GM21367 (cell line): ENCODE measurements at regions not wholly inside any gene's neighbourhood (a gene's known extent, or its start where the extent isn't known, plus 50 kb on each side); places are given as distances from the start of the nearest gene placed in this dataset.
"Not testable (repeated sequence)": the region's sequence is repeated elsewhere in the genome, so short reads cannot be mapped to it uniquely, and the experiment has no call there.

Experiments
- ATAC-seq: cut with Tn5 transposase; IDR thresholded peaks from one replicate; pipeline ENCODE4 v1.9.1; 2021; ENCODE audit not compliant: unreplicated experiment

DNA sequence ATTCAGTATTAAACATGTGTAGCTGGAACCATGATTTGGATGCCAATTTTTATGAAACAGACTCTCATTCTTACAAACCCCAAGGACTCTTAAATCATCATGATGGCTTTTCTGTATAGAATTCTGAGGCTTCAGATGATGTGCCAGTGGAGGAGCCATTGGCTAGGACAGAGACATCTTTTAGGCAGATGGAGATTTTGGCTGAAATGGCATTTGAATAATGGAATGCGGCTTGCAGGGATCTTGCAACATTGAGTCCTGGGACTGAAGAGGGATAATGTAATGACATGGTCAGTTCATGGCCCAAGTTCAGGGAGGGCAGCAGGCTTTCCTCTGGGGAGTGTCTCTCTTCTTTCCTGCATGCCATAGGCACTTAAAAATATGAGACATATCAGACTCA is 172.4 kb downstream of the ABCA8 start:
- no peak for ATAC-seq

DNA sequence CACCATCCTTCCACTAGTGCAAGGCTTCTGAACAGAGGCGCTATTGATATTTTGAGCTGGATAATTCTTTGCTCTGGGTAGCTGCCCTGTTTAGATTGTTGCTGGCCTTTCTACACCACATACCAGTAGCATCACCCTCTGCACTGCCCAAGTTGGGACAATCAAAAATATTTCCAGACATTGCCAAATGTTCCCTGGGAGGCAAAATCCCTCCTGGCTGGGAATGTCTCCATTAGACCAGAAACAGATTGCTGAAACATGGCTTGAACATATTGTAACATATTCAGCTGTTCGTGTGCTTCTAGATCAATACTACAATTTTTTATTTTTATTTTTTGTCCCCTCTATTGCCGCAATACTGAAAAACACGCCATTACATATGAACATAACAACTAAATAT is 174.6 kb downstream of the ABCA8 start:
- no peak for ATAC-seq

DNA sequence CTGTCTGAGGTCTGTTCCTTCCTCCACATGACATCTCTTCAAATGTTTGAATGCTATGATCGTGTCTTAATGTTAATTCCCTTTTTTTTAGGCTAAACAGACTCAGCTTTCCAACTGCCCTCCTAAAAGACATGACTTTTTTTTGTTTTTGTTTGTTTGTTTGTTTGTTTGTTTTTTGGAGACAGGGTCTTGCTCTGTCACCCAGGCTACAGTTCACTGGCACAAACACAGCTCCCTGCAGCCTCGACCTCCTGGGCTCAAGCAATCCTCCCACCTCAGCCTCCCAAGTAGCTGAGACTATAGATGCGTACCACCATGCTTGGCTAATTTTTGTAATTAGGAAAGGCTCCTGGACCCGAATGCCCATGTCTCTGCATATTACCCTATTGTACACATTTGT is 176.5 kb downstream of the ABCA8 start:
- no peak for ATAC-seq

DNA sequence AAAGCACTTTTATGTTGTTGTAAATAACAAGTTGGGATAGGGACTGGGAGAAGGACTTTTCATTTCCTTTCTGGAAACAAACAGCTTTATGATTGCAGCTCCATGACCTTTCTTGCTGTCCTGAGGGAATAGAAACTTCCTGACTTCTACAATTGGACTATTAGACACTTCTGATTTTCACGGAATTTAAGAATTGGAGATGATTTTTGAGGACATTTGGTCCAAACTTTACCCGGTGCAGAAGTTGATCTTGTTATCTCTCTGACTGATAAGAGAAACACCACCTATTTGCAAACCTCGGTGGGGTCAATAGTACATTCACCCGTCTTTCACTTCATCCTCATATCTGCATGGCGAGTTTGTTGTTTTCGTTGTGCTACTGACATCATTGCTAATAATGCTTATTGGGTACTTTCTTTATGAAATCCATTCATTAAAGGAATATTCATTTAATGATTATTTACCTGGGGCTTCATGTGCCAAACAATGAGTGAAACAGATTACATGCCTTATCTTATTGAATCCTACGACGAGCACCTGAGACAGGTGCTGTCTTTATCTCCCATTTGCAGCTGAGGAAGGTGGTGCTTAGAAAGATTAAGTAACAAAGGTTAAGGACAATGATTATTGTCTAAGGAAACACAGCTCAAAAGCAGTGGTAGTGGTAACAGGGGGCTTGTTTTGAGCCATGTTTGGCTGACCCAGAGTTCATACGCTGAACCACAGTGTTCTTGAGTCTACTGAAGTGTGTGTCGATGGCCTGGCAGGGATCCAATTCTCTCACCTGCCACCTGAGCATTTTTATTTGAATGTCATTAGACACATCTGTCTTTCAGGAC is 176.9 kb upstream of the FAM20A start:
- no peak for ATAC-seq

DNA sequence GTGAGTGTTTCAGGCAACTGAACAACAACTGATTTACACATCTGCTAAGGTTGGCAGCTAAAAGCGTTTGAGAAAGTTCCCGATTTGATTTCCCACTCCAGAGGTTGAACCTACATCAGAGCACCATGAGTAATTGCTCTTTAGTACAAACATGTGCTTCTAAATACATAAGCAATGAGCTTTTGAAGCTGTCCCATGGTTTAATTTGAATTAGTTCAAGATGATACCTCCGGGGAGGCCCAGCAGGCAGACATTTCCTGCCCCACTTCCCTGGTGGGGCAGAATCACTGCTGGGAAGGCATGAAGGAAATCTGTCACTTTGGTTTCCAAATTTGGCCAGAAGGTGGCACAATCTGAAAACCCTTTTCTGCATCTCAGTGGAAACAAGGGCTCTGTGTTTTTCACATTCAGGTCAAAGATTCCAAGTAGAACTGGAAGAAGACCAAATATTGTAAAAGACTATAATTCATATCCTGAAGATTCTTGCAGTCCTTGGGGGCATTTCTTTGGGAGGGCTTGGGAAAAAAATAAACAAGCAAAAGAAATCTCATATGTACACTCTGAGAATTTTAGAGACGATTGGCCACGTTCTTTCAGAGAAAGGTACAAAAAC is 176.2 kb upstream of the FAM20A start:
- no peak for ATAC-seq

DNA sequence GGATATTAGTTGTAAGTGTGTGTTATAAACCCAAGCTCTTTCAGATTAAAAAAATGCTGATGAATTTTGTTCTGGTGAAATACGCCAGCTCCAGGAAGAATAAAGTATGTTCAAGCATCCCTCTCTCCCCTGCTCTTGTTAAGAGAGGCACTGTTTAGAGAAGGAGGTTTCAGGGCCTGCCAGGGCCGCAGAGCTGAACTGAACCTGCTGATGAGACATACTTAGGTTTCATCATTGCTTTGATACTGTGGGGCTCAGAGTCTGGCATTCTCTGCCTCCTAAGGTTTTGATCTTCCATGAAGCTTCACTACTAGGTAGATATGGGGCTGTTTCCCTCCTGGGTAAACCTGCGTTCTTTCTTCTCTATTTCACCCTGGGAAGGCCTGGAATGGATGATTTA is 175.3 kb upstream of the FAM20A start:
- ATAC-seq: no peak

DNA sequence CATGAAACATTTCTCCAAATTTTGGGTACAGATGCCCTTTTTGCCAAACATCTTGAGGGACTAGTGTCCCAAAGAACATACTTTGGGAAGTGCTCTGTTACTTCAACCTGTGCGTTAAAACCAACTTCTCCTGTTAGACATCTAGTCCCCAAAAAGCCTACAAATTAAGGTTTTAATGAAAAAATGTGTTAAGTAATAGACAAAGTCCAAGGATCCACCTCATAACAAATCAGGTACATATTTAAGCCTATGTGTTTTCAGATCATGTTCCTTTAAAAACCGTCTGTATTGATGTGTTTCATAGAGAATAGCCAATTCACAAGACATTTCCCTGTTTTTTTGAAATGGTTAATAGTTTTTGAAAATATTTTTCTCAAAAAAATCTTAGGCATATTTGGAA is 174.8 kb upstream of the FAM20A start:
- ATAC-seq: no peak

DNA sequence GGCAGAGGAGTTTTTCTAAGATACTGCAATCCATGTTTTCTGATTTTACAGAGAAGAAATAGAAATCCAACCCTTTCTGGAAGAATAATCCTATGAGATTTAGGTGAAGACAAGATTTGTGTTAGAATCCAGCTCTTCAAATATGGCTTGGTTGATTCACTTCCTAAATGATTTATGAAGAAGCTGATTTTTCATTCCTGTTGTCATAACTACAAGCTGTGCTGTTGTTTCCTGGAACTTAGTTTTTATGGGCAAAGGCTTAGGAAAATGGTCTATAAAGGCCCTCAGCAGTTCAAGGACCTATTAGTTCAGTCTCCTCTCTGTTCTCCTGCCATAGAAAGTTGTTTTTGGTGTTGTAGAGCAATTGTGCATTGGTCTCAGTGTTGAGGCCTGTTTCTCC is 174.2 kb upstream of the FAM20A start:
- ATAC-seq: no peak

DNA sequence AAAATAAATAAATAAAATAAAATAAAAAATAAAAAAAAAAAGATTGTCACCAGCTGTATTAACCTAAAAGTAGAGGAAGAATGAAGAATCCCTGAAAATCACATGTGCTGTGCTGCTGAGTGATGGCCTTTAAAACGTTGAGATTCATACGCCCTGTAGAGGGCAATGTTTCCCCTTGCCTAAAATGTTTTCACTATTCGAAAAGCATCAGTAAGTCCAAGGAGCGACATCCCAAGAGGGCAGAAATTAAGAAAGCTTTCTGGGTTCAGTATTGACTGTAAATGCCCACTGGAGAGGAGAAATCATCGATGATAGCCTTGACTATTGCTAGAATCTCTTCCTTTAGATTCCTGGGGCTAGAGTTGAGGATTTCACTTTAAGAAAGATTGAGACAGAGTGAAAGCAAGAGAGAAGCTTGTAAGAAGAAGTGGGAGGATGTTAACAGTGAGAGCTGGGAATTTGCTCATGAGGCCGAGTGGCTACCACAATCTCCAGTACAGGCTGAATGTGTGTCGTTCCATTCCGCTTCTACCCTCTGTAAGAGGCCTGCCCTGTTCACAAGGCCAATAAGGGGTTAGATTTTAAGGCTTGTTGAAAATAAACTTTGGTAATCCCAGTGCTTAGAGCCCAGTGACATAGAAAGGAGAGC is 170.8 kb upstream of the FAM20A start:
- ATAC-seq: peak; percentile 55

DNA sequence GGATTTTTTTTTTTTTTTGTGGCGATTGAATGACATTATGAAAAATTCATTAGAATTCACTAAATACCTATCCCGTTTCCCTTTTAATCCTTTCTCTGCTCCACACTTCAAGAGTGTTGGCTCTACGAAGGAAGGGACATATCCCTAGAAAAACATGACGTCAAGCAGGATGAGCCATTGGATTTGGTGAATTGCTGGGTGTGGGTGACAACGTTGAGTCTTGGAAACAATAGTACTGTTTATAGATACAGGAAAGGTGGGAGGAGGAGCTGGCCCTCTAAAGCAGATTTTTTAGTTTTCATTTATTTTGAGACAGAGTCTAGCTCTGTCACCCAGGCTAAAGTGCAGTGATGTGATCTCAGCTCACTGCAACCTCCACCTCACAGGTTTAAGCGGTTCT is 167.6 kb upstream of the FAM20A start:
- no peak for ATAC-seq

DNA sequence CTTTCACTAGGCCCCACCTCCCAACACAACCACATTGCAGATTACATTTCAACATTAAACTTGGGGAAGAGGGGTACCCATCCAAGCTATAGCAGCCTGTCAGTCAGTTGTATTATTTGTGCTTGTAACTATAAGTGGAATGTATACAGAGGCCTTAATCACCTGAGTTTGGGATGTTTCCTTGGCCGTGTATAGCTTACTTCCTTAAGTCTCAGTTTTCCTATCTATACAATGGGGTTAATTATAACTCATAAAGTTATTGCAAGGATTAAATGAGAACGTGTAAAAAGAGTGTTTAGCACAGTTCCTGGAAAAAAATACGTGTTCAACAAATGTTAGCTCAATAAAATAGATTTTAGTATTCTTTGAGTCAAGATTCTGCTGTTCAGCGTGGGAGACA is 165.5 kb upstream of the FAM20A start:
- ATAC-seq: no peak

DNA sequence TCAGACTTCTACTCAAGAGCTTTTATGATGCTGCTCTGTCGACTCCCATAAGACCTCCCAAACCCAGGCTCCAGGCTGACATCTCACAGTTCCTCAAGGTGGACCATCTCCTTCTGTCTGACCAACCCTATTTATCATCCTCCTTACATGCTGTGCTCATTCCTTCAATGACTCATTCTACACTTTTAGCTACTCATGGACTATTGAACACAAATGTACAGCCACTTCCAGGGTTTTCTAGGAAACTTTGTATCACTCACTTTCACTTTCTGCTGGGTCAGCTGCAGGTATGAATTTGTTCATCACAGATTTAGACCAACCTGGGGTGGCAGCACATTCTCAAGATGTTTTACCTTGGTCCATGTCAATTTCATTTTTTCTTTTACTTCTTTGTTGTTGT is 162.4 kb upstream of the FAM20A start:
- ATAC-seq: no peak

DNA sequence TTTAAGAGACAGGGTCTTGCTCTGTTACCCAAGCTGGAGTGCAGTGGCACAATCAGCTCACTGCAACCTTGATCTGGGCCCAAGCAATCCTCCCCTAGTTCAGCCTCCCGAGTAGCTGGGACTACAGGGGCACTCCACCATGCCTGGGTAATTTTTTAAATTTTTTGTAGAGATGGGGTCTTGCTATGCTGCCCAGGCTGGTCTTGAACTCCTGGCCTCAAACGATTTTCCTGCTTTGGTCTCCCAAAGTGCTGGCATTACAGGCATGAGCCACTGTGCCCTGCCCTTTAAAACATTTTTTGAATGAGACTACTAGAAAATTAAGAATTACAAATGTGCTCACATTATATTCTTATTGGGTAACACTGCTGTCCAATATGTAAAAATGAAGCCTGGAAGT is 161.7 kb upstream of the FAM20A start:
- ATAC-seq: no peak

DNA sequence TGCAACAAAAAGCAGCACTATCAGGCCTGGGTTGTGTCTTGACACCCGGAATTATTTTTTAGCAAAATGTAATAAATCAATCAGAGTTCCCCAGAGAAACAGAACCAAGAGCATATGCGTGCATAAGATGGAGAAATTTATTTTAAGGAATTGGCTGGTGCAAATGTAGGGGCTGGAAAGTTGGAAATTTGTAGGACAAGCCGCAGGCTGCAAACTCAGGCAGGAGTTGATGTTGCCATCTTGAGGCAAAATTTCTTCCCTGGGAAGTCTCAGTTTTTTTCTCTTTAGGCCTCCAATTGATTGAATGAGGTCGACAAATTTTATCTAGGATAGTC is 158.9 kb upstream of the FAM20A start:
- no peak for ATAC-seq

DNA sequence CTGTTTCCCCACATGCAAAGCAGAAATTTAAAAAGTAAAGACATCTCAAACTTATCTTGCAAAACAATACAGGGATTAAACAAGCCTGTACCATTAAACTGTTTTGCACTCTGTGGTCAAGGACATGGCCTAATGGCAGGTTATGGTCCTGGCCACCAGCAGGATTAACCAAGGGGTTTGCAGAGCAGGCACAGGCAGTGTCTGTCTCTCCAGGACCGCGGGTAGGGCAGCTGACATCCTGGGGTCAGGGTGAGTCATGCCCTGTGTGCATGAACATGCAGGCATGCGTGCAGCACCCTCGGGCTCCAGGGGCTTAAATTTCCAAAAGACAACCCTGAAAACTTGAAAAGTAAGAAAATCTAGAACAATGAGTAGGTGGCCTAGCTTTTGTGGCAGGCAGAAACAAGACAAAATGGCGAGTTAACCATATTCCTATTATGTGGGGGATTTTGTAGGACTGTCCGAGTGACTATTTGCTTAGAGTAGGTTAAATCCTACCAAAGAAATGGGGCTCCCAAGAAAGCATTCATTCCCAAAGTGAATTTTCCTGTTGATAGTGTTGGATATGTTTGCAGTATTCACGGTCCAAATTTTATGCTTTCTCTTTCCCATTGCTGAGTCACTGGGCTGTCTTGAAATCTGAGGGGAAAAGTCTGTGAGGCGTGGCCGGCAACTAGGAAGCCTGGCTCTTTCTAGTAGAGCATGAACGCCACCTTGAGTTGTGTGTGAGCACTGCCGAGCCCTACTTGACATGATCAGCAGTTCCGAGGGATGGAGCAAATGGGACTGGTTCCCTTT is 158.4 kb upstream of the FAM20A start:
- ATAC-seq: peak; percentile 91

DNA sequence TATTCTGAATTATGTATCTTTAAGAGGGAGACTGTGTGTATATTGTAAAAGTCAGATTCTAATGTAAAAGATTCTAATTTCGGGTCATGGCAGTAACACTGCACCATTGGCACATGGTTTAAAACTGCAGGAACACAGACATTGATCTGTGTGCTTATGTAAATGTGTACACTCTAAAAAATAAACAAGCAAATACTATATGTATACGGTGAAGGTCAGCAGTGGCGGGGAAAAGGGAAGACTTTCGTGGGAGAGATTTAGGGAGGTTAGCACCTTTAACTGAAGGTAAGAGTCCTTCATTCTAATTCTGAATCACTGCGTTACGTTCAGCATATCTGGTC is 157.8 kb upstream of the FAM20A start:
- no peak for ATAC-seq

DNA sequence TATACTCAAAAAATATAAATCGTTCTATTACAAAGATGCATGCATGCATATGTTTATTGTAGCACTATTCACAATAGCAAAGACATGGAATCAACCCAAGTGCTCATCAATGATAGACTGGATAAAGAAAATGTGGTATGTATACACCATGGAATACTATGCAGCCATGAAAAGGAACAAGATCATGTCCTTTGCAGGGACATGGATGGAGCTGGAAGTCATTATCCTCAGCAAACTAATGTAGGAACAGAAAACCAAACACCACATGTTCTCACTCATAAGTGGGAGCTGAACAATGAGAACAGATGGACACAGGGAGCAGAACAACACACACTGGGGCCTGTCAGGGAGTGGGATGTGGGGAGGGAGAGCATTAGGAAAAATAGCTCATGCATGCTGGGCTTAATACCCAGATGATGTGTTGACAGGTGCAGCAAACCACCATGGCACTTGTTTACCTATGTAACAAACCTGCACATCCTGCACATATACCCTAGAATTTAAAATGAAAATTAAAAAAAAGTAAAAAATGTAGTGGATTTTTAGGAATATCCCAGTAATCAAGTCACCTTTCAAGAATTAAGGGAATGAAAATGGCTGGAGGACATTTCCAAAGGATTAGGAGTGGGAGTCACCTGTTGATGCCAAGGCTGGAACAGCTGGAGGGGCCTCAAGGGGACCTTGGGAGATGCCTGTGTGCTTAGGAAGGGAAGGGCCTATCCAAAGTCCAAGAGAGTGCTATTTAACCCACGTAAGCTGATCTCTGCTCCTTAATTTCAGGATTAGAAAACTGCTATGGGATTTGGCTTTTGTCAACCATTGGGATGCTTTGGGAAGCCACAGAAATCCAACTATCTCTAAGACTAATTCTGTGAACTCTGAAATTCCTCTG is 156.9 kb upstream of the FAM20A start:
- ATAC-seq: not testable (repeated sequence)

DNA sequence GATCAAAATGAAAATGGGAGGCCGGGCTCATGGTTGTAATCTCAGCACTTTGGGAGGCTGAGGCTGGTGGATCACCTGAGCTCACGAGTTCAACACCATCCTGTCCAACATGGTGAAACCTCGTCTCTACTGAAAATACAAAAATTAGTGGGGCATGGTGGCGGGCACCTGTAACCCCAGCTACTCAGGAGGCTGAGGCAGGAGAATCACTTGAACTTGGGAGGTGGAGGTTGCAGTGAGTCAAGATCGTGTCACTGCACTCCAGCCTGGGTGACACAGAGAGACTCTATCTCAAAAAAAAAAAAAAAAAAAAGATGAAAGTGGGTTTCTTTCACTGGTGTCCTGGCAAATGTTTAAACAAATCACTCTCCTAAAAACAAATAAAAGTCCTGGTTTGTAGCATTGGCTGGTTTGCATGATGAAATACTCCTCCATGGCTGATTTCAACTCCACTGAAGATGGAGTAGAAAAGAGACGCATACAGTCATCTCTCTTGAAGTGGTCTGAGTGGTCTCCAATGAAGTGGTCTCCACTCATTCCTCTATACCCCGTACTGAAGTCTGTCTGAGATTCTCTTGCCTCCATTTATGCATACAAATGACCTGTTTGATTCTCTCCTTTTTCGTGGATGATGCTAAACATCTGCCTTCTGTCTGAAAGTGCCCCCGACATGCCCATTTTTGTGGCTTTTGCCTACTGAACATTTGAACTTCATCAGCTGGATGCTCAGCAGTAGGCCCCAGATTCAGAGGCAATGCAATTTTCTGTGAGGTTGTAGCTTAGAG is 153.0 kb upstream of the FAM20A start:
- ATAC-seq: no peak

DNA sequence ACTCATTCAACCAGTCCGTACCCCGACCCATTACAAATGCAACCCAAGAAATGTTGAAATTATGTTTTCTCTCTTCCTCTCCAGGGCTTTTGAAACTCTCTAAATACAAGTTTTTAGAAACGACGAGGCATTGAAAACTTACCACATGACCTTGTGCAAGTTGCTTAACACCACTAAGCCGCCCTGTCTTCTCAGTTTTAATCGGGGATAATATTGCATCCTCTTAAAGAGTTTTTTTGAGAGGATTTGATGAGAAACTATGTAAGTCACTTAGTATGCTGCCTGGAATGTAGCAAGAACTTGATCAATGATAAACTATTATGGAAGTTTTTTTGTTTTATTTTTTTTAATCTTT is 149.0 kb upstream of the FAM20A start:
- no peak for ATAC-seq
